ENCODE measurements at regions not wholly inside any gene's neighbourhood (a gene's known extent, or its start where the extent isn't known, plus 50 kb on each side); places are given as distances from the start of the nearest gene placed in this dataset.

- POLR2A ChIA-PET, result no interaction called here
- CTCF ChIA-PET, result interaction anchor here (0.7 kb wide), 1 partner anchor 310 kb away, joined by 3 read pairs; no protein-coding TSS in a partner anchor
- H3K36me3 Mint-ChIP-seq (ENCODE audit: insufficient read depth, unreplicated experiment), result no peaks in the 10 kb centered on the region
- intact Hi-C loops (cut with micrococcal nuclease), result no loop called here
- no peak for TF ChIP-seq CTCF (IDR thresholded peaks at IDR 0.05; ENCODE audit: unreplicated experiment)
- H3K27me3 Mint-ChIP-seq (ENCODE audit: insufficient read depth, unreplicated experiment), result no peaks in the 10 kb centered on the region
- H3K9me3 Mint-ChIP-seq (ENCODE audit: unreplicated experiment), result no peaks in the 10 kb centered on the region
- no peak overlapping the region for H3K4me3 Mint-ChIP-seq (ENCODE audit: unreplicated experiment)
- DNase-seq (ENCODE audit: unreplicated experiment), result no peak
- H3K4me1 Mint-ChIP-seq (ENCODE audit: insufficient read depth, unreplicated experiment), result peaks cover 5% of the 10 kb centered on the region
- H3K27ac Mint-ChIP-seq (ENCODE audit: low read depth, unreplicated experiment), result no peak overlapping the region
- BruUV-seq (replicated peaks), result no TSS peak
Measured at GRCh38 chr5:118533923-118534322, 454.4 kb downstream of the DTWD2 start.

GRCh38 chr5:118533156-118533555 is 455.2 kb downstream of the DTWD2 start:
- Mint-ChIP-seq H3K27ac (ENCODE audit: low read depth, unreplicated experiment) (no peak overlapping the region), H3K36me3 (ENCODE audit: insufficient read depth, unreplicated experiment) (no peaks in the 10 kb centered on the region), H3K27me3 (ENCODE audit: insufficient read depth, unreplicated experiment) (no peaks in the 10 kb centered on the region), H3K4me1 (ENCODE audit: insufficient read depth, unreplicated experiment) (peaks cover 5% of the 10 kb centered on the region), H3K4me3 (ENCODE audit: unreplicated experiment) (no peak overlapping the region), H3K9me3 (ENCODE audit: unreplicated experiment) (no peaks in the 10 kb centered on the region)
- no peak for DNase-seq (ENCODE audit: unreplicated experiment)
- no peak for TF ChIP-seq CTCF (IDR thresholded peaks at IDR 0.05; ENCODE audit: unreplicated experiment)
- intact Hi-C loops (cut with micrococcal nuclease), result no loop called here
- POLR2A ChIA-PET, result no interaction called here
- CTCF ChIA-PET, result no interaction called here
- no TSS peak for BruUV-seq (replicated peaks)

GRCh38 chr5:118531276-118531675 is 457.1 kb downstream of the DTWD2 start:
- BruUV-seq (replicated peaks), result no TSS peak
- H3K4me3 Mint-ChIP-seq (ENCODE audit: unreplicated experiment), result no peak overlapping the region
- no peaks in the 10 kb centered on the region for H3K27me3 Mint-ChIP-seq (ENCODE audit: insufficient read depth, unreplicated experiment)
- H3K9me3 Mint-ChIP-seq (ENCODE audit: unreplicated experiment), result no peaks in the 10 kb centered on the region
- no peak overlapping the region for H3K27ac Mint-ChIP-seq (ENCODE audit: low read depth, unreplicated experiment)
- intact Hi-C loops (cut with micrococcal nuclease), result no loop called here
- TF ChIP-seq CTCF (IDR thresholded peaks at IDR 0.05; ENCODE audit: unreplicated experiment), result no peak
- peaks cover 5% of the 10 kb centered on the region for H3K4me1 Mint-ChIP-seq (ENCODE audit: insufficient read depth, unreplicated experiment)
- ChIA-PET POLR2A (no interaction called here), CTCF (interaction anchor here (0.6 kb wide), 1 partner anchor 1452 kb away, joined by 3 read pairs; no protein-coding TSS in a partner anchor)
- DNase-seq (ENCODE audit: unreplicated experiment), result no peak
- H3K36me3 Mint-ChIP-seq (ENCODE audit: insufficient read depth, unreplicated experiment), result no peaks in the 10 kb centered on the region

GRCh38 chr5:118529361-118530144 is 458.8 kb downstream of the DTWD2 start:
- no peak for DNase-seq (ENCODE audit: unreplicated experiment)
- no peaks in the 10 kb centered on the region for H3K9me3 Mint-ChIP-seq (ENCODE audit: unreplicated experiment)
- peaks cover 5% of the 10 kb centered on the region for H3K4me1 Mint-ChIP-seq (ENCODE audit: insufficient read depth, unreplicated experiment)
- ChIA-PET POLR2A (interaction anchor here (0.6 kb wide), 1 partner anchor 21 kb away, joined by 3 read pairs; no protein-coding TSS in a partner anchor), CTCF (interaction anchor here (0.6 kb wide), 1 partner anchor 929 kb away, joined by 3 read pairs; no protein-coding TSS in a partner anchor)
- no peak for TF ChIP-seq CTCF (IDR thresholded peaks at IDR 0.05; ENCODE audit: unreplicated experiment)
- intact Hi-C loops (cut with micrococcal nuclease), result no loop called here
- no TSS peak for BruUV-seq (replicated peaks)
- H3K4me3 Mint-ChIP-seq (ENCODE audit: unreplicated experiment), result no peak overlapping the region
- H3K27me3 Mint-ChIP-seq (ENCODE audit: insufficient read depth, unreplicated experiment), result no peaks in the 10 kb centered on the region
- peak overlapping the region; percentile 32 for H3K27ac Mint-ChIP-seq (ENCODE audit: low read depth, unreplicated experiment)
- no peaks in the 10 kb centered on the region for H3K36me3 Mint-ChIP-seq (ENCODE audit: insufficient read depth, unreplicated experiment)
